SK-N-DZ (cell line): ENCODE measurements at regions not wholly inside any gene's neighbourhood (a gene's known extent, or its start where the extent isn't known, plus 50 kb on each side); places are given as distances from the start of the nearest gene placed in this dataset.
"Not testable (repeated sequence)": the region's sequence is repeated elsewhere in the genome, so short reads cannot be mapped to it uniquely, and the experiment has no call there.

Experiments
- DNase-seq: peaks from one replicate; pipeline ENCODE4 v3.0.0-alpha.2; 2015; ENCODE audit warnings: low spot score

- peak; percentile 40 for DNase-seq
Observed at GRCh38 chr5:21341203-21341947, 1353.4 kb upstream of the CDH18 start.

- not testable (repeated sequence) for DNase-seq
Observed at GRCh38 chr5:21340233-21340632, 1352.2 kb upstream of the CDH18 start.

DNA sequence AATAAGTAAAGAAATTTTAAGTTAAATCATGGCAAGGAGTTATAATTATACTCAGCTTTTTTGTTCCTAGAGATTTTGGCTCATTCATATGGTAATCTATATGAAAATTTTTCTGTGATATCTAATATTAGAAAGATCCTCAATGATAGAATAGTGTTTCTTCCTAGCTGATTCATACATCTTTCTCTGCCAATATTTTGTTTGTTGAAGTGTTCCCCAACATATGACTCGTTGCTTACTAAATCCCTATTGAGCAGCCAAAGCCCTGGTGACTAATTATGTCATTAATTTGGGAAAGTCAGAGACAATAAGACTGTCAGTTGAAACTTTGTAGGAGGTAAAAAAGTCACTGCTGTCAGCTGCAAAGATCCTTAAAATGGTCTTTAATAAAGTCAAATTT is 1348.5 kb upstream of the CDH18 start:
- DNase-seq: not testable (repeated sequence)

- DNase-seq: not testable (repeated sequence)
Observed at GRCh38 chr5:21315376-21315775, 1327.4 kb upstream of the CDH18 start.

- DNase-seq: not testable (repeated sequence)
Observed at GRCh38 chr5:21301205-21301604, 1313.2 kb upstream of the CDH18 start.

DNA sequence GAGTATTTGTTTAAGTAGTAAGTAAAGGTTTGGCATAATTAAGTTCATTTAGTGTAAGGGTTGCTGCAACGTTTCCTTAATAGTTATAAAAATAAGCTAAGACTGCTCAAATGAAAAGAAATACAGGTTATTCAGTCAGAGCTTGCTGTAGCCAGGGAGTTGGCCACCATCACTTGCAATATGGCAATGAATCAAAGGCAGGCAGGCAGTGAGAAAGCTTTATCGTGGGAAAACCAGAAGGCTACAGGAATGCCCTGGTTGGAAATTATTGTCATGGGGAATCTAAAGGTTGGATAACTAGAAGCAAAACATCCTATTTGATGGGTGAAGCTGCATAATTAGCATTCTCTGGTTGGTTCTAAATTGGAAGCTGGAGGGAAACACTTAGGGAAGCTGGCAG is 1286.4 kb upstream of the CDH18 start:
- not testable (repeated sequence) for DNase-seq

GRCh38 chr5:21263361-21263760 is 1275.4 kb upstream of the CDH18 start:
- no peak for DNase-seq

DNA sequence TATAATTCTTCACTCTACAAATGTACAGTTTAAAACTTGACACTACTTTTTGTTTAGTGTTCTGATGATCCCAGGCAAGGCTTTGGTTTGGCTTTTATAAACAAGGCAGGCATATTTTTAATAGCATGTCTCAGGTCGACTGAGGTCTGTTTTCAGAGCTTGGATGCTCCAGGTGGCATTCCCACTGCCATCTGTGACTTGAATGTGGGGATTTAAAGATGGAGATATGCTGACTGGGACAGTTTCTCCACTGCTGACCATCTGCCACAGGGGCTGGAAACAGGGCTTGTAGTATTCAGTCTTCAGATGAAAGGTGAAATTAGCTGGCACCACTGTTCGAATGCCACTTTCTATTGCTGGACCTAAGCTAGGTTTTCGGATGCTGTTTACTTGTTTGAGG is 1266.2 kb upstream of the CDH18 start:
- DNase-seq: no peak

- no peak for DNase-seq
Observed at GRCh38 chr5:21244982-21245381, 1257.0 kb upstream of the CDH18 start.

DNA sequence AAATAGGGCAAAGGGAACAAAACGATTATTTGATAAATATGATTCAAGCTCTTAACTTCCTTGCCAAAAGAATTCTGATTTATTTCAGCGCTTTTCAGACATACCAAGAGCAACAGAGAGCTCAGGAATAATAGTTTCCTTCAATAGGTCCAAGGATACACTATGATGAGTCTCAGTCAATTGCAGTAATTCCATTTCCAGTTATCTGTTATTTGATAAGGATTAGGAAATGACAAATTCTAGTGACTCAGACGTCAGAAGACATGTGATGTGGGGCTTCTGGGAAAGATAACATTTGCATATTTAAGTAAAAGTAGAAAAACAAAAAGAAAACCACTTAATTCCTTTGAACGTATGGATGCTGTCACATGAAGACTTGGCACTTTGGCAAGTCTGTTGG is 1250.8 kb upstream of the CDH18 start:
- DNase-seq: no peak

- no peak for DNase-seq
Observed at GRCh38 chr5:21237461-21237860, 1249.5 kb upstream of the CDH18 start.

- DNase-seq: no peak
Observed at GRCh38 chr5:21236971-21237427, 1249.0 kb upstream of the CDH18 start.

GRCh38 chr5:21236104-21236503 is 1248.1 kb upstream of the CDH18 start:
- no peak for DNase-seq

GRCh38 chr5:21225223-21226064 is 1237.4 kb upstream of the CDH18 start:
- no peak for DNase-seq

DNA sequence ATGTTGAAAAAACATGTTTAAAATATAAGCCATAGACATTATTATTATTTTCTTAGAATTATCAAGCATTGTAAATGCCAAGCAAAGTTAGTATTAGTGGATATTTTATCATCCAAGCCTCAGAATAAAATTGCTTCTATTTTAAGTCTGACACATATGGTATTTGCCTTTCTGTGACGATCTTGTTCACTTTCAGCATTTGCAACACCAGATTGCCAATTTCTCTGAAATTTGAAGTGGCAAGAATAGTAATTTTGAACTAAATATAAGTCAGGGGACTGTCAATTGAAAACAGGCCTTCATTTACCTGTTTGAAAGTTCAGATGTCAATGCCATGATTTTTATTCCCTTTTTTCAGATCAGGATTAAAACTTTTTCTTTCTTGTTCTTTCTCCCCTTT is 1233.6 kb upstream of the CDH18 start:
- DNase-seq: no peak

DNA sequence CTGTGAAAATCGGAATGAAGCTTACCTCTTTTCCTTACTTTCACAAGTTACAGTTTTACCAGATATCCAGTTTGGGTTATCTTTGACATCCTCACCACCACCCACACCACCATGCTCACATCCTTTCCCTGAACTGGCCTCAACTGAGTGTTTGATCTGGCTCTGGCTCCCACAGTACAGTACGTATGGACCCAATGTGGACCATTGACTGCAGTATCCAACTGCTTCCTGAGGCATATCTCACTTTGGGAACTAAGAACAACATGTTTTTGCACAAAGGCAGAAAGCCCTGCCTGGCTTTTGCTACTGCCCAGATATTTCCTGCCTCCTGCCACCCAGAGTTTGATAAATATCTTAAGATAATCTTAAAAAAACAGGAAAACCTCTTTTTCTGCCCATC is 1232.0 kb upstream of the CDH18 start:
- no peak for DNase-seq

GRCh38 chr5:21219251-21219650 is 1231.3 kb upstream of the CDH18 start:
- DNase-seq: no peak

- no peak for DNase-seq
Observed at GRCh38 chr5:21212026-21212425, 1224.0 kb upstream of the CDH18 start.

- DNase-seq: no peak
Observed at GRCh38 chr5:21209409-21209808, 1221.4 kb upstream of the CDH18 start.

DNA sequence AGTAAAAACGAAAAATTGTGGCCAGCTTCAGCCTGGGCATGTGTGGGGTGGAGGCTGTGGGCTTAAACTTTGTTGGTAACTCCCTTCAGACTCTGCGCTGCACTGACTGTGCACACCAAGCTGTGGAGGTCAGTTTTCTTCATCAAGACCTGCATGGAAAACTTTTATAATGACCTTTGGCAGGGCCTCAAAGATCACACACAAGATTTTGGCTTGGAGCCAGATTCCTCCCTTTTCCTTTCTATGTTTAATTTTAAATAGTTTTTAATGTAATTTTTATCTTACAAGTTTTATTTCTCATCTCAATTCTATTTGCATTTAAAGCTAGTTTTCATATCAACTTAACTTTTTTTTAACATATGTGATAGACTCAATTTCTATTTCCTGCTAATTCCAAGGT is 1211.1 kb upstream of the CDH18 start:
- no peak for DNase-seq

- DNase-seq: no peak
Observed at GRCh38 chr5:21195145-21195544, 1207.1 kb upstream of the CDH18 start.

- peak; percentile 71 for DNase-seq
Observed at GRCh38 chr5:21185536-21185935, 1197.5 kb upstream of the CDH18 start.

DNA sequence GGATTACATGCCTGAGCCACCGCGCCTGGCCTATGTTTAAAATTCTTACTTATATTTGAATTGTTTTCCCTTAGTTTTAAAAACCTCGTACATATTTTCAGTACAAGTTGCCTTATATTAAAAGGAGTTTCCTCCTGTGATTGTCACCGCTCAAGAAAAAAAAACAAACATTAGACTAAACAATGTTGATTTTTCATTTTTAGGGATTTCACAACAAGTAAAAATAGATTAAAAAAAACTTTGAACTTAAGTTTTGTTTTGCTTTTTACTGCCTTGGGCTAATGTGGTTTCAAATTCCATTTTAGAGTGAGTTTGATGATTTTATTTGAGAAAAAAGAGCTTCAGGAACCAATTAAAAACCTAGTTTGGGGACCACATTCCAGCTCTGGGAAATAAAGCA is 1196.6 kb upstream of the CDH18 start:
- DNase-seq: no peak
